ENCODE measurements at regions not wholly inside any gene's neighbourhood (a gene's known extent, or its start where the extent isn't known, plus 50 kb on each side); places are given as distances from the start of the nearest gene placed in this dataset.
A peak's percentile ranks its signal among the peaks of the same experiment; 100 is the strongest.
"Not testable (repeated sequence)": the region's sequence is repeated elsewhere in the genome, so short reads cannot be mapped to it uniquely, and the experiment has no call there.

- intact Hi-C loops (cut with DNase I): no loop called here
- H3K27me3 ChIP-seq (ENCODE audit: control insufficient read depth, insufficient read depth): no peaks in the 10 kb centered on the region
- H3K27ac ChIP-seq (ENCODE audit: low read length): no peak overlapping the region
- H3K9me3 ChIP-seq (ENCODE audit: control insufficient read depth, low read length): no peaks in the 10 kb centered on the region
- H3K4me3 ChIP-seq (ENCODE audit: low read length): no peak overlapping the region
- 88% methylated on average over 8 of the region's 8 CpGs for WGBS
- no peaks in the 10 kb centered on the region for H3K4me1 ChIP-seq (ENCODE audit: control insufficient read depth, insufficient read depth, low read length)
- ATAC-seq (no peak), DNase-seq (no peak)
Observed at GRCh38 chr17:20771104-20771503, 191.6 kb downstream of the CDRT15L2 start.

GRCh38 chr17:20774472-20775135 lies 195.1 kb downstream of the CDRT15L2 start:
- ATAC-seq: no peak
- WGBS: 55% methylated on average over 4 of the region's 4 CpGs
- intact Hi-C loops (cut with DNase I): no loop called here

DNA sequence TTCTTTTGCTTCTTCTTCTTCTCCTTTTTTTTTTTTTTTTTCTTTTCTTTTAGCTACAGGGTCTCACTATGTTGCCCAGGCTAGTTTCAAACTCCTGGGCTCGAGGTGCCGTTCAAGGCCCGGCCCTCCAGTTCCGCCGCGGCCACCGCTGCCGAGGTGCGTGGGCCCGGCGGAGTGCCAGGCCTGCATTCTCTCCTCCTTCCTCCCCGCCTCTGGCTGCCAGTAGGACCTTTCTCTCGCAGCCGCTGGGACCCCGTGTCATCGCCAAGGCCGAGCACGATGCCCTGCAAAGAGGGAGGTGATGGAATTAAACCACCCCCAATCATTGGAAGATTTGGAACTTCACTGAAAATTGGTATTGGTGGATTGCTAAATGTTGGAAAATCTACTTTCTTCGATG lies 195.8 kb downstream of the CDRT15L2 start:
- intact Hi-C loops (cut with DNase I): no loop called here
- 90% methylated on average over 19 of the region's 19 CpGs for WGBS
- Histone ChIP-seq H3K9me3 (ENCODE audit: control insufficient read depth, low read length) (no peaks in the 10 kb centered on the region), H3K27me3 (ENCODE audit: control insufficient read depth, insufficient read depth) (no peaks in the 10 kb centered on the region), H3K4me1 (ENCODE audit: control insufficient read depth, insufficient read depth, low read length) (no peaks in the 10 kb centered on the region), H3K4me3 (ENCODE audit: low read length) (no peak overlapping the region), H3K27ac (ENCODE audit: low read length) (no peak overlapping the region)
- DNase-seq (no peak), ATAC-seq (no peak)

More at GRCh38 chr17:20774472-20775135, 195.1 kb downstream of the CDRT15L2 start:
- no peak for DNase-seq
- Histone ChIP-seq H3K27me3 (ENCODE audit: control insufficient read depth, insufficient read depth) (no peaks in the 10 kb centered on the region), H3K4me3 (ENCODE audit: low read length) (no peak overlapping the region), H3K9me3 (ENCODE audit: control insufficient read depth, low read length) (no peaks in the 10 kb centered on the region), H3K27ac (ENCODE audit: low read length) (no peak overlapping the region), H3K4me1 (ENCODE audit: control insufficient read depth, insufficient read depth, low read length) (no peaks in the 10 kb centered on the region)

GRCh38 chr17:20779521-20779920 lies 200.0 kb downstream of the CDRT15L2 start:
- Histone ChIP-seq H3K4me3 (ENCODE audit: low read length) (no peak overlapping the region), H3K9me3 (ENCODE audit: control insufficient read depth, low read length) (no peaks in the 10 kb centered on the region), H3K27ac (ENCODE audit: low read length) (no peak overlapping the region), H3K4me1 (ENCODE audit: control insufficient read depth, insufficient read depth, low read length) (no peaks in the 10 kb centered on the region), H3K27me3 (ENCODE audit: control insufficient read depth, insufficient read depth) (no peaks in the 10 kb centered on the region)
- DNase-seq (no peak), ATAC-seq (no peak)
- 92% methylated on average over 10 of the region's 10 CpGs for WGBS
- intact Hi-C loops (cut with DNase I): no loop called here

- ATAC-seq: no peak
- H3K27ac ChIP-seq (ENCODE audit: low read length): no peak overlapping the region
- 95% methylated on average over 2 of the region's 2 CpGs for WGBS
Observed at GRCh38 chr17:20781260-20781659, 201.7 kb downstream of the CDRT15L2 start.

DNA sequence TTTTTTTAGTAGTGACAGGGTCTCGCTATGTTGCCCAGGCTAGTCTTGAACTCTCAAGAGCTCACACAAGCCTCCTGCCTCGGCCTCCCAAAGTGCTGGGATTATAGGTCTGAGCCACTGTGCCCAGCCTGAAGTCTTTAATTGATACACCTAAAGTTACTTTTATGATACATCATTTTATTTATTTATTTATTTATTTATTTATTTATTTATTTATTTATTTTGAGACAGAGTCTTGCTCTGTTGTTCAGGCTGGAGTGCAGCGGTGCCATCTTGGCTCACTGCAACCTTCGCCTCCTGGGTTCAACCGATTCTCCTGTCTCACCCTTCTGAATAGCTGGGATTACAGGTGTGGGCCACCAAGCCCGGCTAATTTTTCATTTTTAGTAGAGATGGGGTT lies 202.3 kb downstream of the CDRT15L2 start:
- ATAC-seq; H3K9me3 ChIP-seq (ENCODE audit: control insufficient read depth, low read length); H3K27me3 ChIP-seq (ENCODE audit: control insufficient read depth, insufficient read depth); DNase-seq; H3K27ac ChIP-seq (ENCODE audit: low read length); H3K4me3 ChIP-seq (ENCODE audit: low read length); H3K4me1 ChIP-seq (ENCODE audit: control insufficient read depth, insufficient read depth, low read length); intact Hi-C loops (cut with DNase I): not testable (repeated sequence)
- 96% methylated on average over 6 of the region's 6 CpGs for WGBS

More at GRCh38 chr17:20781260-20781659, 201.7 kb downstream of the CDRT15L2 start:
- Histone ChIP-seq H3K4me1 (ENCODE audit: control insufficient read depth, insufficient read depth, low read length) (no peaks in the 10 kb centered on the region), H3K27me3 (ENCODE audit: control insufficient read depth, insufficient read depth) (no peaks in the 10 kb centered on the region), H3K9me3 (ENCODE audit: control insufficient read depth, low read length) (no peaks in the 10 kb centered on the region), H3K4me3 (ENCODE audit: low read length) (no peak overlapping the region)
- intact Hi-C loops (cut with DNase I): no loop called here
- DNase-seq: no peak

DNA sequence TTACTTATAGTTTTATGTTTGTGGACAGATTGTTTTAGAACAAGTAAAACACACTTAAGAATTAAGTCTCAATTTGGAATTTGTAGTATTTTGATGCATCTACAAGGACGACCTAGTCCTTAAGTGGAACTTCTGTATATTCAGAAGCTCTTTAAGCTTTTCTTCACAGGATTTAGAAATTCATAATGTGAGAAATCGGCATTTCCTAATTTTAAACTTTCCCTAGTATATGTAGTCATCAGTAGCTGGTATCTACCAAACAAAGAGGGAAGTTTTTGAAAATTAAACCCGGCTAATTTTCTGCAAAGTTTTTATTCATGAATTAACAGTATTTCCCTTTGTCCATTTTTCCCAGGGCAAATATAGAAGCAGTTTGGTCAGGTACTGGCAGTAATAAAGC lies 203.6 kb downstream of the CDRT15L2 start:
- no peaks in the 10 kb centered on the region for H3K4me1 ChIP-seq (ENCODE audit: control insufficient read depth, insufficient read depth, low read length)
- no peak overlapping the region for H3K27ac ChIP-seq (ENCODE audit: low read length)
- WGBS: 86% methylated on average over 3 of the region's 3 CpGs
- H3K9me3 ChIP-seq (ENCODE audit: control insufficient read depth, low read length): no peaks in the 10 kb centered on the region
- ATAC-seq (no peak), DNase-seq (no peak)
- intact Hi-C loops (cut with DNase I): no loop called here
- H3K4me3 ChIP-seq (ENCODE audit: low read length): no peak overlapping the region
- H3K27me3 ChIP-seq (ENCODE audit: control insufficient read depth, insufficient read depth): no peaks in the 10 kb centered on the region

GRCh38 chr17:20784100-20784665 lies 204.7 kb downstream of the CDRT15L2 start:
- Histone ChIP-seq H3K27ac (ENCODE audit: low read length) (no peak overlapping the region), H3K4me3 (ENCODE audit: low read length) (no peak overlapping the region), H3K4me1 (ENCODE audit: control insufficient read depth, insufficient read depth, low read length) (no peaks in the 10 kb centered on the region), H3K27me3 (ENCODE audit: control insufficient read depth, insufficient read depth) (no peaks in the 10 kb centered on the region), H3K9me3 (ENCODE audit: control insufficient read depth, low read length) (no peaks in the 10 kb centered on the region)
- DNase-seq: no peak
- WGBS: 26% methylated on average over 48 of the region's 48 CpGs
- intact Hi-C loops (cut with DNase I): no loop called here
- ATAC-seq: peak in 1 of 2 donors; percentile 36

GRCh38 chr17:20787281-20787680 lies 207.8 kb downstream of the CDRT15L2 start:
- Histone ChIP-seq H3K4me1 (ENCODE audit: control insufficient read depth, insufficient read depth, low read length) (no peaks in the 10 kb centered on the region), H3K27ac (ENCODE audit: low read length) (no peak overlapping the region), H3K9me3 (ENCODE audit: control insufficient read depth, low read length) (no peaks in the 10 kb centered on the region), H3K4me3 (ENCODE audit: low read length) (no peak overlapping the region), H3K27me3 (ENCODE audit: control insufficient read depth, insufficient read depth) (no peaks in the 10 kb centered on the region)
- intact Hi-C loops (cut with DNase I): no loop called here
- WGBS: 66% methylated on average over 6 of the region's 6 CpGs
- ATAC-seq (no peak), DNase-seq (no peak)

- WGBS: 89% methylated on average over 5 of the region's 5 CpGs
- no peaks in the 10 kb centered on the region for H3K27me3 ChIP-seq (ENCODE audit: control insufficient read depth, insufficient read depth)
- intact Hi-C loops (cut with DNase I): no loop called here
- no peak for ATAC-seq
- DNase-seq: no peak
- no peak overlapping the region for H3K4me3 ChIP-seq (ENCODE audit: low read length)
- no peak overlapping the region for H3K27ac ChIP-seq (ENCODE audit: low read length)
- H3K9me3 ChIP-seq (ENCODE audit: control insufficient read depth, low read length): no peaks in the 10 kb centered on the region
- H3K4me1 ChIP-seq (ENCODE audit: control insufficient read depth, insufficient read depth, low read length): no peaks in the 10 kb centered on the region
Observed at GRCh38 chr17:20791626-20792025, 212.1 kb downstream of the CDRT15L2 start.

DNA sequence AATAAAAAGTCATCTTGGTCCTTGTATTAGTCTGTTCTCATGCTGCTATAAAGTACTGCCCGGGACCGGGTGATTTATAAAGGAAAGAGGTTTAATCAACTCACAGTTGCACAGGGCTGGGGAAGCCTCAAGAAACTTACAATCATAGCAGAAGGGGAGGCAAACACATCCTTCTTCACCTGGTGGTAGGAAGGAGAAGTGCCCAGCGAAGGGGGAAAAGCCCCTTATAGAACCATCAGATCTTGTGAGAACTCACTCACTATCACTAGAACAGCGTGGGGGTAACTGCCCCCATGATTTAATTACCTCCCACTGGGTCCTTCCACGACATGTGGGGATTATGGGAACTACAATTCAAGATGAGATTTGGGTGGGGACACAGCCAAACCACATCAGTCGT lies 215.0 kb downstream of the CDRT15L2 start:
- DNase-seq; H3K27me3 ChIP-seq (ENCODE audit: control insufficient read depth, insufficient read depth); H3K9me3 ChIP-seq (ENCODE audit: control insufficient read depth, low read length); intact Hi-C loops (cut with DNase I); H3K4me1 ChIP-seq (ENCODE audit: control insufficient read depth, insufficient read depth, low read length); H3K27ac ChIP-seq (ENCODE audit: low read length); H3K4me3 ChIP-seq (ENCODE audit: low read length); ATAC-seq: not testable (repeated sequence)
- WGBS: 68% methylated on average over 6 of the region's 6 CpGs

Data from right cardiac atrium (tissue), 5 donors.